ENCODE measurements at regions not wholly inside any gene's neighbourhood (a gene's known extent, or its start where the extent isn't known, plus 50 kb on each side); places are given as distances from the start of the nearest gene placed in this dataset.
"Not testable (repeated sequence)": the region's sequence is repeated elsewhere in the genome, so short reads cannot be mapped to it uniquely, and the experiment has no call there.

GRCh38 chr10:56469482-56469881 lies 108.4 kb upstream of the ZWINT start:
- ChIA-PET POLR2A (ENCODE audit: low non-redundant PET) (no interaction called here), CTCF (no interaction called here)
- BruUV-seq (replicated peaks): no TSS peak
- no peaks in the 10 kb centered on the region for H3K36me3 ChIP-seq (ENCODE audit: insufficient read depth, low read length, poor library complexity, severe bottlenecking)
- no peak overlapping the region for H3K27ac ChIP-seq (ENCODE audit: low read depth, low read length, poor library complexity, severe bottlenecking)
- intact Hi-C loops (cut with micrococcal nuclease; ENCODE audit: unreplicated experiment): no loop called here
- TF ChIP-seq EZH2 (IDR thresholded peaks at IDR 0.05; ENCODE audit: borderline replicate concordance, low read depth, low read length, poor library complexity, severe bottlenecking): no peak
- TF ChIP-seq CTCF (conservative IDR thresholded peaks at IDR 0.05; ENCODE audit: low read depth, low read length): no peak
- H3K27me3 ChIP-seq (replicated peaks; ENCODE audit: insufficient read depth, low read depth, low read length, poor library complexity): no peaks in the 10 kb centered on the region
- DNase-seq (ENCODE audit: low spot score): no peak
- no peak overlapping the region for H3K4me3 ChIP-seq (ENCODE audit: low read depth, low read length, poor library complexity, severe bottlenecking)
- peaks cover 29% of the 10 kb centered on the region for H3K9me3 ChIP-seq (ENCODE audit: low read depth, low read length, poor library complexity, severe bottlenecking)
- H3K4me1 ChIP-seq (ENCODE audit: insufficient read depth, low read length, poor library complexity, severe bottlenecking): no peaks in the 10 kb centered on the region

- TF ChIP-seq CTCF (conservative IDR thresholded peaks at IDR 0.05; ENCODE audit: low read depth, low read length) (no peak), EZH2 (IDR thresholded peaks at IDR 0.05; ENCODE audit: borderline replicate concordance, low read depth, low read length, poor library complexity, severe bottlenecking) (no peak)
- CTCF ChIA-PET: no interaction called here
- H3K36me3 ChIP-seq (ENCODE audit: insufficient read depth, low read length, poor library complexity, severe bottlenecking): no peaks in the 10 kb centered on the region
- no peak overlapping the region for H3K4me3 ChIP-seq (ENCODE audit: low read depth, low read length, poor library complexity, severe bottlenecking)
- intact Hi-C loops (cut with micrococcal nuclease; ENCODE audit: unreplicated experiment): no loop called here
- H3K27ac ChIP-seq (ENCODE audit: low read depth, low read length, poor library complexity, severe bottlenecking): no peak overlapping the region
- POLR2A ChIA-PET (ENCODE audit: low non-redundant PET): no interaction called here
- H3K4me1 ChIP-seq (ENCODE audit: insufficient read depth, low read length, poor library complexity, severe bottlenecking): no peaks in the 10 kb centered on the region
- no peaks in the 10 kb centered on the region for H3K27me3 ChIP-seq (replicated peaks; ENCODE audit: insufficient read depth, low read depth, low read length, poor library complexity)
- DNase-seq (ENCODE audit: low spot score): no peak
- H3K9me3 ChIP-seq (ENCODE audit: low read depth, low read length, poor library complexity, severe bottlenecking): peaks cover 28% of the 10 kb centered on the region
- BruUV-seq (replicated peaks): no TSS peak
These were observed 104.9 kb upstream of the ZWINT start for GRCh38 chr10:56466005-56466404.

- Histone ChIP-seq H3K27me3 (replicated peaks; ENCODE audit: insufficient read depth, low read depth, low read length, poor library complexity) (no peaks in the 10 kb centered on the region), H3K9me3 (ENCODE audit: low read depth, low read length, poor library complexity, severe bottlenecking) (peaks cover 13% of the 10 kb centered on the region), H3K36me3 (ENCODE audit: insufficient read depth, low read length, poor library complexity, severe bottlenecking) (no peaks in the 10 kb centered on the region), H3K27ac (ENCODE audit: low read depth, low read length, poor library complexity, severe bottlenecking) (no peak overlapping the region), H3K4me1 (ENCODE audit: insufficient read depth, low read length, poor library complexity, severe bottlenecking) (no peaks in the 10 kb centered on the region), H3K4me3 (ENCODE audit: low read depth, low read length, poor library complexity, severe bottlenecking) (no peak overlapping the region)
- TF ChIP-seq CTCF (conservative IDR thresholded peaks at IDR 0.05; ENCODE audit: low read depth, low read length) (no peak), EZH2 (IDR thresholded peaks at IDR 0.05; ENCODE audit: borderline replicate concordance, low read depth, low read length, poor library complexity, severe bottlenecking) (no peak)
- ChIA-PET CTCF (no interaction called here), POLR2A (ENCODE audit: low non-redundant PET) (no interaction called here)
- intact Hi-C loops (cut with micrococcal nuclease; ENCODE audit: unreplicated experiment): no loop called here
- no peak for DNase-seq (ENCODE audit: low spot score)
- no TSS peak for BruUV-seq (replicated peaks)
These were observed 88.7 kb upstream of the ZWINT start for GRCh38 chr10:56449770-56450169.

- intact Hi-C loops (cut with micrococcal nuclease; ENCODE audit: unreplicated experiment): not testable (repeated sequence)
These were observed 86.6 kb upstream of the ZWINT start for GRCh38 chr10:56447613-56448012.

GRCh38 chr10:56441337-56441736 lies 80.3 kb upstream of the ZWINT start:
- H3K9me3 ChIP-seq (ENCODE audit: low read depth, low read length, poor library complexity, severe bottlenecking); H3K36me3 ChIP-seq (ENCODE audit: insufficient read depth, low read length, poor library complexity, severe bottlenecking); H3K4me3 ChIP-seq (ENCODE audit: low read depth, low read length, poor library complexity, severe bottlenecking); DNase-seq (ENCODE audit: low spot score); H3K4me1 ChIP-seq (ENCODE audit: insufficient read depth, low read length, poor library complexity, severe bottlenecking); POLR2A ChIA-PET (ENCODE audit: low non-redundant PET); CTCF ChIA-PET; BruUV-seq (replicated peaks); H3K27ac ChIP-seq (ENCODE audit: low read depth, low read length, poor library complexity, severe bottlenecking); H3K27me3 ChIP-seq (replicated peaks; ENCODE audit: insufficient read depth, low read depth, low read length, poor library complexity); intact Hi-C loops (cut with micrococcal nuclease; ENCODE audit: unreplicated experiment): not testable (repeated sequence)

More at GRCh38 chr10:56447613-56448012, 86.6 kb upstream of the ZWINT start:
- BruUV-seq (replicated peaks); H3K36me3 ChIP-seq (ENCODE audit: insufficient read depth, low read length, poor library complexity, severe bottlenecking); POLR2A ChIA-PET (ENCODE audit: low non-redundant PET); H3K27ac ChIP-seq (ENCODE audit: low read depth, low read length, poor library complexity, severe bottlenecking); H3K9me3 ChIP-seq (ENCODE audit: low read depth, low read length, poor library complexity, severe bottlenecking); H3K4me3 ChIP-seq (ENCODE audit: low read depth, low read length, poor library complexity, severe bottlenecking); H3K27me3 ChIP-seq (replicated peaks; ENCODE audit: insufficient read depth, low read depth, low read length, poor library complexity); DNase-seq (ENCODE audit: low spot score); CTCF ChIA-PET; H3K4me1 ChIP-seq (ENCODE audit: insufficient read depth, low read length, poor library complexity, severe bottlenecking): not testable (repeated sequence)
